ENCODE measurements at regions not wholly inside any gene's neighbourhood (a gene's known extent, or its start where the extent isn't known, plus 50 kb on each side); places are given as distances from the start of the nearest gene placed in this dataset.

DNA sequence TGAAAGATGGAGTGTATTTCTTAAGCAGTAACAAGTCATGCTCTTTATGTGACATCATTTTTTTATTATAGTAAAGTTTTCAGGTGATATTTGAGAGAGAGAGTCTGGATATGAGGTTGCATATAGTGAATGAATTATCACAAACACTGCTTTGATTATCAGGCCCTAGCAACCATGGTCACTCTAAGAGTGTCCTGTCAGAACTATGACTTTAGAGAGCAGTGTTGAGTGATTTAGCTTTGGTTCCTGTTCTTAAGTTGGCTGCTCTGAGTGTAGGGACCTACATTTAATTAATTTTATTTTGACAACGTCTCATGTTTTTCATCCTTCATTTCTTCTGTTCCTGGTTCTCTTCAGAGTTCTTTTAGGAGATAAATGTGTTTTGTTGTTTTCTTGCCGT lies 275.5 kb downstream of the KCNJ3 start:
- WGBS (ENCODE audit: low lambda C conversion rate), result 11% methylated on average over 2 of the region's 2 CpGs
- no peaks in the 10 kb centered on the region for H3F3A ChIP-seq (replicated peaks; ENCODE audit: insufficient read depth)
- no peak overlapping the region for H3K4me3 ChIP-seq (ENCODE audit: low read depth in 2 of 2, low read length in 1 of 2)
- no peak overlapping the region for H2AFZ ChIP-seq (ENCODE audit: low read depth)
- no peaks in the 10 kb centered on the region for H3K9me3 ChIP-seq
- H4K20me1 ChIP-seq (ENCODE audit: insufficient read depth), result no peaks in the 10 kb centered on the region
- ChIA-PET POLR2A (no interaction called here), CTCF (no interaction called here)
- H3K36me3 ChIP-seq (replicated peaks in 1 of 2; ENCODE audit: control insufficient read depth in 1 of 2, insufficient read depth in 2 of 2, low read length in 1 of 2), result no peaks in the 10 kb centered on the region
- H3K9ac ChIP-seq, result no peak overlapping the region
- H3K27ac ChIP-seq (ENCODE audit: low read depth in 2 of 2, low read length in 1 of 2), result no peak overlapping the region
- DNase-seq, result no peak
- TF ChIP-seq ELF1 (IDR thresholded peaks at IDR 0.05) (no peak), TCF12 (IDR thresholded peaks at IDR 0.05) (no peak), NRF1 (IDR thresholded peaks at IDR 0.05; ENCODE audit: low read depth, low read length) (no peak), YY1 (IDR thresholded peaks at IDR 0.05; ENCODE audit: low read depth) (no peak), RFX5 (IDR thresholded peaks at IDR 0.05; ENCODE audit: low read length) (no peak), GATA2 (CRISPR knock-in tag; IDR thresholded peaks at IDR 0.05) (no peak), RAD21 (IDR thresholded peaks at IDR 0.05; ENCODE audit: low read length) (no peak), FOXJ3 (CRISPR knock-in tag; IDR thresholded peaks at IDR 0.05) (no peak)
- TF ChIP-seq, protein P1, sequence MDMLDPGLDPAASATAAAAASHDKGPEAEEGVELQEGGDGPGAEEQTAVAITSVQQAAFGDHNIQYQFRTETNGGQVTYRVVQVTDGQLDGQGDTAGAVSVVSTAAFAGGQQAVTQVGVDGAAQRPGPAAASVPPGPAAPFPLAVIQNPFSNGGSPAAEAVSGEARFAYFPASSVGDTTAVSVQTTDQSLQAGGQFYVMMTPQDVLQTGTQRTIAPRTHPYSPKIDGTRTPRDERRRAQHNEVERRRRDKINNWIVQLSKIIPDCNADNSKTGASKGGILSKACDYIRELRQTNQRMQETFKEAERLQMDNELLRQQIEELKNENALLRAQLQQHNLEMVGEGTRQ (IDR thresholded peaks at IDR 0.05; ENCODE audit: borderline replicate concordance, low read depth, low read length), result no peak
- TF ChIP-seq, protein P2, sequence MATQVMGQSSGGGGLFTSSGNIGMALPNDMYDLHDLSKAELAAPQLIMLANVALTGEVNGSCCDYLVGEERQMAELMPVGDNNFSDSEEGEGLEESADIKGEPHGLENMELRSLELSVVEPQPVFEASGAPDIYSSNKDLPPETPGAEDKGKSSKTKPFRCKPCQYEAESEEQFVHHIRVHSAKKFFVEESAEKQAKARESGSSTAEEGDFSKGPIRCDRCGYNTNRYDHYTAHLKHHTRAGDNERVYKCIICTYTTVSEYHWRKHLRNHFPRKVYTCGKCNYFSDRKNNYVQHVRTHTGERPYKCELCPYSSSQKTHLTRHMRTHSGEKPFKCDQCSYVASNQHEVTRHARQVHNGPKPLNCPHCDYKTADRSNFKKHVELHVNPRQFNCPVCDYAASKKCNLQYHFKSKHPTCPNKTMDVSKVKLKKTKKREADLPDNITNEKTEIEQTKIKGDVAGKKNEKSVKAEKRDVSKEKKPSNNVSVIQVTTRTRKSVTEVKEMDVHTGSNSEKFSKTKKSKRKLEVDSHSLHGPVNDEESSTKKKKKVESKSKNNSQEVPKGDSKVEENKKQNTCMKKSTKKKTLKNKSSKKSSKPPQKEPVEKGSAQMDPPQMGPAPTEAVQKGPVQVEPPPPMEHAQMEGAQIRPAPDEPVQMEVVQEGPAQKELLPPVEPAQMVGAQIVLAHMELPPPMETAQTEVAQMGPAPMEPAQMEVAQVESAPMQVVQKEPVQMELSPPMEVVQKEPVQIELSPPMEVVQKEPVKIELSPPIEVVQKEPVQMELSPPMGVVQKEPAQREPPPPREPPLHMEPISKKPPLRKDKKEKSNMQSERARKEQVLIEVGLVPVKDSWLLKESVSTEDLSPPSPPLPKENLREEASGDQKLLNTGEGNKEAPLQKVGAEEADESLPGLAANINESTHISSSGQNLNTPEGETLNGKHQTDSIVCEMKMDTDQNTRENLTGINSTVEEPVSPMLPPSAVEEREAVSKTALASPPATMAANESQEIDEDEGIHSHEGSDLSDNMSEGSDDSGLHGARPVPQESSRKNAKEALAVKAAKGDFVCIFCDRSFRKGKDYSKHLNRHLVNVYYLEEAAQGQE (IDR thresholded peaks at IDR 0.05; ENCODE audit: low read depth, low read length), result no peak
- TF ChIP-seq, protein P3, sequence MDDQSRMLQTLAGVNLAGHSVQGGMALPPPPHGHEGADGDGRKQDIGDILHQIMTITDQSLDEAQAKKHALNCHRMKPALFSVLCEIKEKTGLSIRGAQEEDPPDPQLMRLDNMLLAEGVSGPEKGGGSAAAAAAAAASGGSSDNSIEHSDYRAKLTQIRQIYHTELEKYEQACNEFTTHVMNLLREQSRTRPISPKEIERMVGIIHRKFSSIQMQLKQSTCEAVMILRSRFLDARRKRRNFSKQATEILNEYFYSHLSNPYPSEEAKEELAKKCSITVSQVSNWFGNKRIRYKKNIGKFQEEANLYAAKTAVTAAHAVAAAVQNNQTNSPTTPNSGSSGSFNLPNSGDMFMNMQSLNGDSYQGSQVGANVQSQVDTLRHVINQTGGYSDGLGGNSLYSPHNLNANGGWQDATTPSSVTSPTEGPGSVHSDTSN (IDR thresholded peaks at IDR 0.05), result no peak
- H3K4me2 ChIP-seq, result no peak overlapping the region
- no peaks in the 10 kb centered on the region for H3K9me2 ChIP-seq
- H3K4me1 ChIP-seq (ENCODE audit: control insufficient read depth in 1 of 2, insufficient read depth in 2 of 2, low read depth in 1 of 2, low read length in 1 of 2), result no peaks in the 10 kb centered on the region; a peak in 1 of 4 replicates
- no peaks in the 10 kb centered on the region for H3K27me3 ChIP-seq (ENCODE audit: insufficient read depth)
- H3K79me2 ChIP-seq (ENCODE audit: insufficient read depth), result no peaks in the 10 kb centered on the region

DNA sequence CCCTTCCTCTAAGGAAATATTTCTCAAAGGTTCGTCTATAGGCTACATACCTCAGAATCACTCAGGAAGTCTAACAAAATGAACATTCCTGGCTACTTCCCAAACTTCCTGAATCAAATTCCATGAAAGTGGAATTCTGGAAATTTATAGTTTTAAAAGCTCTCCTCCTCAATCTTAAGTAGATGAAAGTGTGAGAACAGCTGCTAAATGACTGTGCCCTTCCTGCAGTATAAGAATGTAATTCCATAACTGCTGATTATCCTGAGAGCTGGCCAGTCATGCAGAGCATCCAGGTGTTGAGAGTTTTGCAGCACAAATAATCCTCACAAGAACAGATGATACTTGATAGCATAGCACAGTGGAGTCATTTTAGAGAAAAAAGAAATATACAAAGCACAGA lies 265.0 kb downstream of the KCNJ3 start:
- ChIA-PET POLR2A (no interaction called here), CTCF (interaction anchor here (0.7 kb wide), 1 partner anchor 53 kb away, joined by 3 read pairs; no protein-coding TSS in a partner anchor)
- Histone ChIP-seq H3K27ac (ENCODE audit: low read depth in 2 of 2, low read length in 1 of 2) (no peak overlapping the region), H3K4me1 (ENCODE audit: control insufficient read depth in 1 of 2, insufficient read depth in 2 of 2, low read depth in 1 of 2, low read length in 1 of 2) (no peaks in the 10 kb centered on the region), H3K36me3 (replicated peaks in 1 of 2; ENCODE audit: control insufficient read depth in 1 of 2, insufficient read depth in 2 of 2, low read length in 1 of 2) (no peaks in the 10 kb centered on the region), H3K27me3 (ENCODE audit: insufficient read depth) (no peaks in the 10 kb centered on the region), H2AFZ (ENCODE audit: low read depth) (no peak overlapping the region), H3K79me2 (ENCODE audit: insufficient read depth) (no peaks in the 10 kb centered on the region), H3K4me3 (ENCODE audit: low read depth in 2 of 2, low read length in 1 of 2) (no peak overlapping the region), H3F3A (replicated peaks; ENCODE audit: insufficient read depth) (no peaks in the 10 kb centered on the region), H3K9me3 (no peaks in the 10 kb centered on the region), H3K4me2 (no peak overlapping the region), H3K9me2 (no peaks in the 10 kb centered on the region), H3K9ac (no peak overlapping the region), H4K20me1 (ENCODE audit: insufficient read depth) (no peaks in the 10 kb centered on the region)
- 7% methylated on average over 1 of the region's 1 CpG for WGBS (ENCODE audit: low lambda C conversion rate)
- TF ChIP-seq JUND (IDR thresholded peaks at IDR 0.05) (no peak), TCF12 (IDR thresholded peaks at IDR 0.05) (no peak), TAF1 (IDR thresholded peaks at IDR 0.05; ENCODE audit: borderline replicate concordance, low read depth, low read length) (no peak), FOSL2 (IDR thresholded peaks at IDR 0.05; ENCODE audit: borderline replicate concordance, low read depth) (no peak), RCOR1 (IDR thresholded peaks at IDR 0.05; ENCODE audit: low read length) (no peak), NRF1 (IDR thresholded peaks at IDR 0.05; ENCODE audit: low read depth, low read length) (no peak)
- TF ChIP-seq, protein P4, sequence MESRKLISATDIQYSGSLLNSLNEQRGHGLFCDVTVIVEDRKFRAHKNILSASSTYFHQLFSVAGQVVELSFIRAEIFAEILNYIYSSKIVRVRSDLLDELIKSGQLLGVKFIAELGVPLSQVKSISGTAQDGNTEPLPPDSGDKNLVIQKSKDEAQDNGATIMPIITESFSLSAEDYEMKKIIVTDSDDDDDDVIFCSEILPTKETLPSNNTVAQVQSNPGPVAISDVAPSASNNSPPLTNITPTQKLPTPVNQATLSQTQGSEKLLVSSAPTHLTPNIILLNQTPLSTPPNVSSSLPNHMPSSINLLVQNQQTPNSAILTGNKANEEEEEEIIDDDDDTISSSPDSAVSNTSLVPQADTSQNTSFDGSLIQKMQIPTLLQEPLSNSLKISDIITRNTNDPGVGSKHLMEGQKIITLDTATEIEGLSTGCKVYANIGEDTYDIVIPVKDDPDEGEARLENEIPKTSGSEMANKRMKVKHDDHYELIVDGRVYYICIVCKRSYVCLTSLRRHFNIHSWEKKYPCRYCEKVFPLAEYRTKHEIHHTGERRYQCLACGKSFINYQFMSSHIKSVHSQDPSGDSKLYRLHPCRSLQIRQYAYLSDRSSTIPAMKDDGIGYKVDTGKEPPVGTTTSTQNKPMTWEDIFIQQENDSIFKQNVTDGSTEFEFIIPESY (IDR thresholded peaks at IDR 0.05; ENCODE audit: borderline replicate concordance, low read depth), result no peak
- no peak for DNase-seq
